ENCODE measurements at regions not wholly inside any gene's neighbourhood (a gene's known extent, or its start where the extent isn't known, plus 50 kb on each side); places are given as distances from the start of the nearest gene placed in this dataset.

DNA sequence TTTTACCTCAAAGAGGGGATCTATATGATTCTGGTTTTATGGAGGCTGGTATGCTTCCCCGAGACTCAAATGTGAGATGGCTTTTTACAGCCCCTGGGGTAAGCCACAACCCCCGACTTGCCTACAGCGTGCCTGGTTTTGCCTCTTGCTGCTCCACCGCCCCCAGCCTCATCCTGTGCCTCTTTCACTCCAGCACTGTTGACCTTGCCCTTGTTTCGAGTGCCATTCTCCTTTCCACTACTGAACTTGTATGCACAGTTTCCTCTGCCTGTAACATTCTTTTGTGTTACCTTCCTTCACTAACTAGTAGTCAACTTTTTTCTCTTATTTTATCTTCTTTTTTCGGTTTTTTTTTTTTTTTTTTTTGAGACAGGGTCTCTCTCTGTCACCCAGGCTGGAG lies 219.0 kb upstream of the ZBED5 start:
- ATAC-seq (no peak), DNase-seq (no peak)

DNA sequence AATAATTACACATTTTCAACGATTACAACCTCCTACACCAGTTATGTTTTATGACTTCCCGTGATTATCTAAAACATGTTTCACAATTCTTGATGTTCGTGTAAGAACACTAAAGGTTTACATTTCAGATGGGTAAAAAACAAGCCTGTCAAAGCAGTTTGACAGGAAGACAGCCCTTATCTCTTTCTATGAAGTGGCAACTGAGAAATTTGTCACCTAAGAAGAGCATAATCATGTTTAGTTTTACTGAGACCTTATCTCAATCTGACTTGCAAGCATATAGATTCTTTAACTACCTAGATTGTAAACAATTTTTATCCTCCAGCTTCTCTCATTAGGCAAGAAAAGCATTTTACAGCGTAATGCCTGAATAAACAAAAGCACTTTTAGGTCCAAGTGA lies 218.4 kb upstream of the ZBED5 start:
- no peak for ATAC-seq
- DNase-seq, result no peak

DNA sequence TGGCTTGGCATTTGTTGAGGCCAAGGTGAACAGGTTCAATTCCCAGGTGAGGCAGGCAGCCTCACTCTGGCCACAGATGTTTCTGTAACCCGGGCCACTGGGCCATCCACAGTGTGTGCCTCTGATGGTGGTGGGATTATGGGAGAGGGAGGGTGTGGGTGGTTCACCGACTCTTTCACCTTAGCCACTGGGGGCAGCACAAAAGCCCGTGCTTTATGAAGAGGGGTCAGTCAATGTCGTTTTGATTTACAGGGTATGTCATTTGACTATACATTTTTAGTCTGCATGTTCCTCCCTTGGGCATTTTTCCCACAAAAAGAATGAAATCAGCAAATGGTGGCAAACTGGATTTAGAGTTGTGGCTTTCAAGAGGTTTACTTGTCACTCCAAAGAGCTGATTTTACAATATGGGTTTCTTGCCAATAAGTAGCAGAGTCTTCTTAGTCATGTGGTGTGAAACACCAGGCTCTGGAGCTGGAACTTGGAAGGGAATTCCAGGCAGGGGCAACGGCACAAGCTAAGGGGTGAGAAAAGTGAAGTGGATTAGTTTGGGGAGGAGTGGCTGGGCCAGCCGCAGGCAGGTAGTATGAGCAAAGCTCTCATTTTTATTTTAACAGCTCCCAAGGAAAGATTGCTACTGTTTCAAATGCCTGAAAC lies 217.8 kb upstream of the ZBED5 start:
- ATAC-seq, result no peak
- no peak for DNase-seq

DNA sequence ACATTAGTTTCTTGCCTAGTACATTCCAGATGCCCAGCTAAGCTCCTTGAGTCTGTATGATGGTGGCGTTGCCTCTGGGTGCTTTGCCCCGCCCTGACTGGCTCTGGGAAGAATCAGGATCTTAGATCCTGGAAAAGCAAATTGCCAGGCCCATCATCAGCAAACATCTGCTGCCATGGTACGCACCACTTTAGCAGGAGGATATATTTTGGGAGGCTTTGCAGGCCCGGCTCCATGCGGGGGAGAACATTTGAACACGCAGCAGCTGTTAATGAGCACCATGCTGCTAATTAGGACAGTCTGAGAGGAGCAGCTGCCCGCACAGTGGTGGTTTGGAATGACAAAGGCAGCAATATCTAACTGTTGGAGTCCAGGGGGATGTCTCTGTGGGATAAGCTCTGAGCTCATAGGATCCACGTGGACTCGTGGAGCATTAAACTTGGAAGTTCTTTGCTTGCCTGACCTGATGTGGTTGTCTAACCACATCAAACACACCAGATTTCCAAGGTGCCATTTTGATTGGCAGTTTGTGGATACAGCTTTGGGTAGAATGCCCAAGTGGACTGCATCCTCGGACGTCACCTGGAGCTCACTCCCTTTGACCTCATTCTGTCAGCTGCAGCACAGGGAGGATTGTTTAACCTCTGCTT lies 217.0 kb upstream of the ZBED5 start:
- ATAC-seq (no peak), DNase-seq (no peak)

DNA sequence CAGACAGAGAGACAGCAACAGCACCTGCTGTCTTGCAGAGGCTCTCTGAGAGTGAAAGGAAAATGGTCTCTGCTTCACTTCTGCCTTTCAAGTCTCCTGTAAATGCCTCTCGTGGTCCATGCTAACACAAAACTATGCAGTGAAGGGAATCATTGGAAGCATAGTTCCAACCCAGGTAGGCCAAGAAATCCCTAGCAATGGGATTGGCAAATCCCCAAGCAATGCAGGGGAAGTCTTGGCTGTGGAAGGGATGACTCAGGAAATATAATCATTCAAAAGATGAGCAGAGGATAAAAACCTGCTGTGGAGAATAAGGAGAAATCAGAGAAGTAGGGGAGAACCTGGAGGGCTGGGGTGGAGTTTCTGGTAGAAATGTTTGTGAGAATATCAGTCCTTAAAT lies 216.1 kb upstream of the ZBED5 start:
- ATAC-seq, result no peak
- no peak for DNase-seq

DNA sequence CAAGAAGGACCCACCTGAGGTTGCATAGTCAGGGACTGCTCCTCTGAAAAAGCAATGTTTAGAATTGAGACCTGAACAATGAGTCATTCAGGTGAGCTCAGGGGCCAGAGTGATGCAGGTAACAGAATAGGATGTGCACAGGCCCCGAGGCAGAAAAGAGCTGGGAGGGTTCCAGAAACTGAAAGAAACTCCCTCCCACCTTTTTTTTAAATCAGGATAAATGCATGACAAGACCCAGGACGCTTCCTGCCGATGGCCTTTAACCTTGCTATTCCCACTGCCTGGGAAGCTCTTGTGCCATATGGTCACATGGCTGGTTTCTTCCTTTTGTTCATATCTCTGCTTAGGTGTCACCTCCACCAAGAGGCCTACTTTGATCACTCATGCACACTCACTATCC lies 214.2 kb upstream of the ZBED5 start:
- DNase-seq, result no peak
- no peak for ATAC-seq

DNA sequence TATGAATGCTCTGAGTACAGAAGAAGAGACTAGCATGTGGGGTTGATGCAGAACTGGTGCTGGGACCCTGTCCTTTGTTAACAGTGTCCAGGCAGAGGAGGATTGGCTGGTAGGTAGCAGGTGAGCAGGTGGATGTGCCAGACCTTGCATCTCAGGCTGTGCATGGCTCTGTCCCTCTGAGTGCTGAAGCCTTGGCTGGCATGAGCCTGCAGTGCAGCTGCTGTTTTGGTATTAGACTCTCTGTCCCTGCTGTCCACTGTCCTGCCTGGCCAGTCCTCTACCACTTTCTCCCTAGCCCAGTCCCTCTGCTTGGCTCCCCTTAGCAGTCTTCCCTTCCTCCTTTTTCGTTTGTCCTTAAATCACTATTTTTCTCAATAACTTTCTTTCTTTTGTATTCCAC lies 213.6 kb upstream of the ZBED5 start:
- no peak for ATAC-seq
- DNase-seq, result no peak

DNA sequence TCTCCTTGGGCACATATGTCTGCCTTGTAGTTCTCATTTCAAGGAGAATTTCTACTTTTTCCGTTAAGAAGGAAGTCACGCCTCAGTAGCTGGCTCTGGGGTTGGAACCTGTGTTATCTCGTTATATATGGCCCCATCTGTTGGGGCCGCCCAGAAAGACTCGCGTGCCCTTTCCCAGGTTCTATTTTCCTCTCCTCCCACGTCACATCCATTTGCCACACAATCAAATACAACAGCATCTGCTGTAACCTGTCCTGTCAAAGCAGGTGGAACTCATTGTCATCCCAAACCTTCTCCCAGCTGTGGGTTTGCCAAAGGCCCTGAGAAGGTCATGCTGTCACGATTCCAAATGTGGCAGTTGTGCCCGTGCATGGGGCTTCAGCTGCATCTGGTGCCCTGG lies 213.1 kb upstream of the ZBED5 start:
- DNase-seq (no peak), ATAC-seq (no peak)

DNA sequence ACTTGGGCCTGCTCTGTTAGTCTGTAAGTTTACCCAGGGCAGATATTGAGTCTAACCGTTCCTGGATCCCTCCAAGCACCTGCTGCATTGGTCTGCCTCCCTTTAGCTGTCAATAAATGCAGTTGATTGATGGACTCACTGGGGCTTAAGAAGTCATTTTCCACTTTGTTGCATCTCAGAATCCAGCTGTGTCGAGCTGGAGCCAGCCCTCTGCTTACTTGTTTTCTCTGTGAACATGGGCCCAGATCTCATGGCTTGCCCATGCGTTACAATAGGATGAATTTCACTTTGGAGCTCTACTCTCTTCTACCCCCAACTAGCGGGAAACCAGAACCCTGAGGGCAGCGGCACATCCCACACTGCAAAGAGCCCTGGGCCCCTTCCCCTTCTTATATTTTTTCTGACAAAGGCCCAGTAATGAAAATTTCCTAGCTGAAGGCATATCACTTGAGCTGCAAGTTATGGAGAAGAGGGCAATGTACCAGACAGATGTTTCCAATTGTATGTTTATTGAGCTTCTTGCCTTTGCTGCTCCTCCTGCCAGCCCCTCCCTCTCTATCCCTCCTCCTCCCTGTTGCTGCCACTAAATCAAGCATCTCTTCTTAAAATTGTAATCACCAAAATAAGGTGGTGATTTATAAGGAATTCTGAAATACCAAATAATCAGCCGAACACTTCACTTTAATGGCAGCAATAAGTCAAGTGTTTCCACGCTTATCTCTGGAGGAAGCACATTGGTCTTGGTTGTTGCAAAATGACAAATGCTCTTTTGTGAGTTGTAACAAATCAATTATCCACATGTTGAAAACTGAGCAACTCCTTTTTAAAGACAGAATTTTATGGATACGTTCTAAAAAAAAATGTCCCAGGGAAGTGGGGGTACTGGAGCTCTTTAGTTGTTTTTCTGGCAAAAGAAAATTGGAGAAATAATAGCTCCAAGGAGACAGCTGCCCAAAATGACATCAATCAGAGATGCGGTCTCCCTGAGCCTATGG lies 212.3 kb upstream of the ZBED5 start:
- ATAC-seq (no peak), DNase-seq (no peak)

DNA sequence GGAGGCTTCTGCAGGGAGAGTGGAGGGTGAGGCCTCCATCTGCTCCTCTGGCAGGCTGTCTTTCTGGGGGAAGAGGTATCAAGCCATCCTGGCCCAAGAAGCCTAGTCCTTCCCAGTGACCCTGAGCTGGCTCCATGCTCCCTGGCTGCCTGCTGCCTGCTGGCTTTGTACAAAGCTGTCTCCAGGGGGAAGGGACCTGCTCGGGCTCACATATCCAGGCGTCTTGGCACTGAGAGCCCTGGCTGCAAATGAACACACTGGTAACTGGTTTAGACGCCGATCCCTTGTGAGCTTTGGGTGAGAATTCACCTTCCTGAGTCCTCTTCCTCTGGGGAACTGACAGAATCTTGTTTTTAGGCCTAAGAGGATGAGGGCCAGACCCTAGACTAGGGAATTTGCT lies 210.3 kb upstream of the ZBED5 start:
- DNase-seq (no peak), ATAC-seq (no peak)

DNA sequence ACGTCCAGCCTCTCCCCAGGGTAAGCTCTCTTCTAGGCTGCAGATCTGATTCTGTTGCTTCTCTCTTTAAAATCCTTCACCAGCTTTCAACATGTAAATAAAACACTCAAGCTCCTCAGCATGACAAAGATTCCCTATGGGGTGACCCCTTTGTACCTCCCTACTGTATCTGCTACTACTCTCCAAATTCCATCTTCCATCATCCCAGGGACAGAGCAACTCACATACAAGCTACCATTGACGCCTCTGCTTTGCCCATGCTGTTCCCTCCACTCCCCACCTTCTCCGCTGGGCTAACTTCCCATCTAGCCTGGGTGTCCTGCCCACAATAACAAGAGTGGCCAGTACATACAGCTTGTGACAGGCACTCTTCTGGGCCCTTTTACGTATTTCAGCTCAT lies 207.5 kb upstream of the ZBED5 start:
- ATAC-seq, result no peak

DNA sequence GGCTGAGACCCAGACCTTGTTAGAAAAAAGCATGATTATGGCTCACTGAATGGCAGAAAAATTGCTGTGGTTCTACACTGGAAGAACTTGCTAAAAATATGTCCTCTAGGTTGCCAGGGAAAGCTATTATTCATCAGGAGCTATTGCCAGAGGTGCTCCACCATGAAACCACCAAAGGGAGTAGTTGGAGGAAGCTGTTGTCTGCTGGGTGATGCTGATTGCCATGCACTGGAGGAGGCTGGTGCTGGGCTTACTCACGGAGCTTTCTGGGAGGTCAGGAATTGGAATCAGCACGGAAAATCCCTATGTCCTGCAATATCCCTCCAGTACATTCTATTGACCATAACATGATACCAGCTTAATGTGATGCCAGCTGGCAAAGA lies 199.6 kb upstream of the ZBED5 start:
- DNase-seq (no peak), ATAC-seq (no peak)

More for the DNA sequence above, 207.5 kb upstream of the ZBED5 start:
- DNase-seq, result no peak

DNA sequence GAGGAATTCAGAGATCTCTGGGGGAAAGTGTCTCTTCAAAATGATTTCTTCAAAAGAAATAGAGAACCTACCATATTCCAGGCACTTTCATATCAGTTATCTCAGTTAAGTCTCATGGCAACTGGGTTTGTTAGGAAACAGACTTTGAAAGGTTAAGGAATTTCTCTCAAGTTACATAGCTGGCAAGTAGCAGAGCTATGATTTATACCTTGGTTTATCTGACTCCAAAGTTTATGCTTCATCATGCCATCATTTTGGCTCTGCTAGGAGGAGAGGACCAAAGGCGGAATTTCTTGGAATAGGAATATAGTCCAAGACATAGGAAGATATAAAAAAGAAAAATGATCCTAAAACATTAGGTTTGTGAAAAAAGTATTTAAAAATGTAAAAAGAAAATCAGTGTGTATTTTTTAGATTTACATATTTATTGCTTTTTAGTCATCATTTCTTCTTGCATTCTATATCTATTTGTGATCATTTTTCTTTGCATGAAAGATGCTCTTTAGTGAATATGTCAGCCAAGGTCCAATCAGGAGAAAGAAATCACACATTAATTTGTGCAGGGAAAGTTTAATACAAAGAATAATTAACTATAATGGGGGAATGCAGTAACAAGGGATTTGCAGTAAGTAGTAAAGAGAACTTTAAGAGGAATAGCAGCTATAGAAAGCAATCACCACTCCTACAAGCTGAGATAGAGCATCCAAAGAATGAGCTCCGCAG lies 199.1 kb upstream of the ZBED5 start:
- DNase-seq (no peak), ATAC-seq (no peak)

DNA sequence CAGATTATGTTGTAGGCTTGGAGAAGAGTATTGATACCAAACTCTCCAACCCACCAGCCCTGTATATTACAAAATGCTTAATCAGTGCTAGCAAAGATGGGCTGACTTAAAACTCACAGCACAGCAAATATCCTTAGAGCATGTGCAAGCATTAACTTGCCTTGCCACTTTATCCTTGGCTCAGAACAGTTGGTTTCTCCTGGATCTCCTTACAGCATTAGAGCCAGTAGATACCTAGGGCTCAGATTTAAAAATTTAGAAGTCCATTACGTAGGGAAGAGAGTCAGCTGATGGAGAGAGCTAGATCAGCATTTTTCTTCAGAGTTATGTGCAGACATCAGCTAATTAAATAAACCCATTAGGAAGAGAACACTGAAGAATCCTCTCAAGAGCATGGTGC lies 198.5 kb upstream of the ZBED5 start:
- DNase-seq (no peak), ATAC-seq (no peak)

DNA sequence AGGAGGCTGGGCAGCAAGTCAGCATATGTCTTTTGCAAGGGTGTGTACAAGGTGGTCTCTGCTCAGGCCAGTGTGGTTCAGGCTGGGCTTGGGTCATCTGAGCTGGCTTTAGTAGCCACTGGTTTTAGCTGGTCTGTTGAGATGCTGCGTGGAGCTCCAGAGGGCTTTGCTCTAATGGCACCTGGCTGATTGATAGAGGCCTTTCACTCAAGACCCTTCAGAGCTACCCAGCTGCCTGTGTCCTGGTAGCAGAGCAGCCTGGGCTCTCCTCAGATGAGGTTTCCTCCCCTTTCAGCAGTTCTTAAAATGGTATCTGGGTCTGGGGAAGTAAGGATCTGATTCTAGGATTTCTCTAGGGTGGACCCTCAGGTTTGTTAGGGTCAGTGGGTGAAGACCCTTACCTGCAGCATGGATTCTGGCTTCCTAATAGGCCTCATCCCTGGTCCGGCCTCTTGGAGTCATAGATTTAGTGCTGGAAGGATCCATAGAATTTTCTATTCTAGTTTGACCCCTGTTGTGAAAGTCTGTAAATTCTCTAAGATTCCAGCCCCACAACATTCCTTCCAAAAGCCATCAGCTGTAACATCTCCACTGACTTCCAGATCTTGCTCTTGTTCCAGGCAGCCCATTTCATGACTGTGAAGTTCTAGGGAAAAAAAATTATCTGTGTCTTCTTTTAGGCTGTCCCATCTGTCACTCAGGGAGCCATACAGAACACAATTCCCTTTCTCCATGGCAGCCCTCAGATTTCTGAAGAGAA lies 190.2 kb upstream of the ZBED5 start:
- ATAC-seq, result no peak
- DNase-seq, result no peak

DNA sequence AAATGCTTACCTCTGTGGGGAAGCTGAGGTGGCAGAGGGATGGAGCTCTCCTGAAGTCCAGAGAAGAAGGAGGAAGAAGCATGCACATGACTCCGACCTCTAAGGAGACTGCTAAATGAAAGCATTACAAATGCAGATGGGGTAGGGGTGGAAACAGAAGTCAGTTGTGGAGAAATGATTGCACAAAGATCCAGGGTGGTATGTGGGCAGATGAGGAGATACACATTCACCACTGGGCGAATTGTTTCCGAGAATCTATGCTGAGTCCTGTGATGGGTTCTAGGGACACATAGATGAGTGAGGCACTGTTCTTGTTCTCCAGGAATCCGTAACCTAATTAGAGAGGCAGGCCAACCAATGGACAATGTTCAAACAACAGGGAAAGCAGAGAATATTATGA lies 188.9 kb upstream of the ZBED5 start:
- ATAC-seq (no peak), DNase-seq (no peak)

DNA sequence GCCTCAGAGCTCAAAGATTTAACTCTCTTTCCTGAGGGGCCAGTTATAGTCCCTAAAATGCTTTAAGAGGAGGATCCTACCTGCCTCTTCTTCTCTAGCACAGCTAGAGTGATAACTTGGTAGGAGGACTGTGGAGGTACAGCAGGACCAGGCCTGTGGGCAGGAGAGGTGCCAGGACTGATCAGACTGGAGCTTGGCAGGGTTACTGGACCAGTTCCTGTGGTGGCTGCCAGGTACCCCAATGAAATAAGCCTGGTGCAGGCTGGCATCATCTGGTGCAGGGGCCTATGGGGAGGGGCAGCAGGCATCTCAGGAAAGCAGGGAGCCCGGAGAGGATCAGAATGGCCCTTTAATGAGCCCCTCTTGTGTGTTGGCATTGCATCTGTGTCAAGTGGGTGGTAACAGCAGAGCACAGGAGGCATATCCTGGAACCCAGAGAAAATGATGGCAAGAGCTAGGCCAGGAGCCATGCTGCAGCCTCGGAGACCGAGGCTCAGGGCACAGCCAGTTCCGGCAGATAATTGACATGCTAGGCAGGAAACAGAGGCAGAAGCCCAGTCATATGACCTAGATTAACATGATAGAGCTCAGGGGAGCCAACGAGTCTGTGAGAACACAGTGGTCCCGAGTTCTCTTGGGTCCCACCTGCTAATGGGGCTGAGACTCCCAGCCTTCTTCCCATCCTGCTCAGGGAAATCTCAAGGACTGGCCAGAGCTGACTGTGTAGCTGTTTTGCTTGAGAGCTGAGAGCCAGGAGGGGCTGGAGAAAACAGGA lies 187.5 kb upstream of the ZBED5 start:
- no peak for DNase-seq
- no peak for ATAC-seq

DNA sequence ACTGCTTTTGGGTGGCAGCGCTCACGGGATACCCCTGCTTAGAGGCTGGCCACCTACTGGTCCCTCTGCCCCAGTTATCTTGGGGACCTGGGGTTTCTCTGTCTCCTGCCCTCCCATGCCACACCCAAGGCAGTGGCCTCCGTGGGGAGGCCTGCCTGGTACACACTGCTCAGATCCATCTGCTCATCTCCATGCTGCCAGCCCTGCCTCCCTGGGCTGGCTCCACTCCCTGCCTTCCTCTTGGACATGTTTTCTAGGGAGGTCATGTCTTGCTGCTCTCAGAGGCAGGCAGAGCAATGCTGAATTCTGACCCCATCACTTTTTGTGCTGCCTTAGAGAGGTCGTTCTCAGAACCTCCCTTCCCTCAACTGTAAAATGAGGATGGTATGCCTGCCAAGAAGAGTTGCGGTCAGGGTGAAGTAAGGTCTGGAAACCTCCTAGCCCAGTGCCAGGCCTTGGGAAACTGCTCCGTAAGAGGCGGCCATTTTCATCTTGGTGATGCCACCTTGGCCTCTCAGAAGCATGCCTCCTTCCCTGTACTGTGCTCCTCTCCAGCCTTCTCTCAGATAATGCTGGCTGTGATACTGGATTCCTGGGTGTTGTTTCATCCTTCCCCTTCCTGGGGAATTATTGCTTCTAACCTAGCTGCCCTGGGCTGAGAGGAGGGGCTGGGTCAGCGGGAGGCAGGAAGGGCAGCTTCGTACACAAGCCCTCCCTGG lies 186.4 kb upstream of the ZBED5 start:
- ATAC-seq (no peak), DNase-seq (no peak)

DNA sequence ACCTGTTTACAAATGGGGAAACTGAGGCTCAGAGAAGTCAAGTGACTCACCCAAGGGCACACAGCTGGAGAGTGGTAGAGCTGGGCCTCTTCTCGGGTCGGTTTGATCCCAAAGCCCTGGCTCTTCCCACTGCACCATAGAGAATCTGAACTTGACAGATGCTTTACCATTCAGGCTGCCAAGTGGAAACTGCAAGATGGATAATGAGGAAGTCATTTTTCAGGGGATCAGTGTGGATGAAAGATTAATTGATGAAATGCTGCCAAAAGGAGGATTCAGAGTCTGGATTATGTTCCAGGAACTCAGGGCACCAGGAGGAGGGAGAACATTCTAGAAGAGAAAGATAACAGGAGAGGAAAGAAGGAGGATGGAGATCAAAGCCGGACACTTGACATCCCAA lies 185.9 kb upstream of the ZBED5 start:
- DNase-seq, result no peak
- ATAC-seq, result no peak

DNA sequence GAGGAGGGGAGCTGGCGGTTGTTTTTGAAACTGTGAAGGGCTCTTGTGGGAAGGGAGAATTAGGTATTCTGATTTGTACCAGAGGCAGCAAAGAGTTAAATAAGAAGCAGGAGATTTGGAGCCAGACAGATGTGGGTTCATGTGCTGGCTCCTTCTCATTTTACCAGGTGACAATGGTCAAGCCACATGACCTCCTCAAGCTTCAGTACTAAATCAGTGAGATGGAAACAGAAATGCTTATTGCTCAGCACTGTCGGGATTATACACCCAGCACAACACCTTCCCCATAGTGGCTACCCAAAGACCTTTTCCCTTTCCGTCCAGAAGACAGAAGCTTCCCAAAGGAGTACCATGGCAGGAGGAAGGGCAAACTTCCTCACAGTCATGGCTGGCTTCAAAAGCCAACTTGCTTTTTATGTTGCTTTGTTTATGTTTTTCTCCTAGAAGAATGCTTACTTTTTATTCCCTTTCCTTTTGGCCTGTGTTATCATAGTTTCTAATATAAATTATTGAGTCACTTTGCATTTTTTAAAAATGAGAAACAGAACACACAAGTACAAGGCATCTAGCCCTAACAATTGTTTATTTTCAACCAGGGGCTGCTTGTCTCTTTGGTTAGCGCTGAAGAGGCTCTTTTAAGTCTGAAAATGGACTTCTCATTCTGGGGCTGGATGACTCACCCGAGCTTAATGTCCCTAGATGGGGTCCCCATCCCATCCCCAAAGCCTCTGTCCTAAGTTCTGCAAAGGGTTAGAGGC lies 181.5 kb upstream of the ZBED5 start:
- no peak for DNase-seq
- ATAC-seq, result no peak

Measured in stimulated activated naive CD8-positive, alpha-beta T cell treated with anti-CD3 and anti-CD28 coated beads, Interleukin-15, Interleukin-2, amounts not matched to agents 100 U/mL and 50 U/mL, for 24 hours (primary cell).